ENCODE measurements at regions not wholly inside any gene's neighbourhood (a gene's known extent, or its start where the extent isn't known, plus 50 kb on each side); places are given as distances from the start of the nearest gene placed in this dataset.

GRCh38 chr3:163577271-163577670 lies 1501.0 kb downstream of the SI start:
- Histone ChIP-seq H3K27ac (no peak overlapping the region), H3K9me3 (no peaks in the 10 kb centered on the region), H3K27me3 (no peaks in the 10 kb centered on the region), H3K4me1 (no peaks in the 10 kb centered on the region), H3K4me3 (no peak overlapping the region), H3K36me3 (no peaks in the 10 kb centered on the region)
- no peak for TF ChIP-seq EP300 (IDR thresholded peaks at IDR 0.05)
- no peak for TF ChIP-seq POLR2AphosphoS5 (IDR thresholded peaks at IDR 0.05)
- no peak for TF ChIP-seq POLR2A (IDR thresholded peaks at IDR 0.05)
- no peak for TF ChIP-seq CTCF (IDR thresholded peaks at IDR 0.05)
- 71% methylated on average over 3 of the region's 3 CpGs; no CpG with 5 or more reads in 1 of the 2 donors for WGBS, 2 donors (ENCODE audit: low coverage in 1 of 2)
- ATAC-seq: no peak

GRCh38 chr3:163576314-163576713 lies 1502.0 kb downstream of the SI start:
- 33 to 60% methylated on average over 1 of the region's 1 CpG for WGBS, 2 donors (ENCODE audit: low coverage in 1 of 2)

DNA sequence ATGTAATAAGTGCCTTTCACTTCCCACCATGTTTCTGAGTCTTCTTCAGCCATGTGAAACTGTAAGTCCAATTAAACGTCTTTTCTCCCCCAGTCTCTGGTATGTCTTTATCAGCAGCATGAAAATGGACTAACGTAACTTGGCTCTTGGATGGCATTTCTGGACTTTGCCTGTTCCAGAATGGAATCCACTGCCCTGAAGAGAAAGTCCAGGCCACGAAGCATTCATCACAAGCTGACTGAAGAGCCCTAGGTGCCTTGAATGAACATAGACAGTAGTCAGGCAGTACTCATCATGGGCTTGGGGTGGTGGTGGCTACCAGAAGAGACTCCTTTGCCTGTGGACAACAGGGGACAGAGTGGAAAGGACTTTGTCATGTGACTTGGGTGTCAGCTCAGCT lies 1505.0 kb downstream of the SI start:
- WGBS, 2 donors (ENCODE audit: low coverage in 1 of 2): 61% methylated on average over 2 of the region's 3 CpGs; no CpG with 5 or more reads in 1 of the 2 donors
- Histone ChIP-seq H3K4me1 (no peaks in the 10 kb centered on the region), H3K4me3 (no peak overlapping the region), H3K27ac (no peak overlapping the region), H3K27me3 (no peaks in the 10 kb centered on the region), H3K9me3 (no peaks in the 10 kb centered on the region), H3K36me3 (no peaks in the 10 kb centered on the region)
- no peak for TF ChIP-seq POLR2AphosphoS5 (IDR thresholded peaks at IDR 0.05)
- TF ChIP-seq POLR2A (IDR thresholded peaks at IDR 0.05): no peak
- no peak for TF ChIP-seq EP300 (IDR thresholded peaks at IDR 0.05)
- no peak for TF ChIP-seq CTCF (IDR thresholded peaks at IDR 0.05)
- ATAC-seq: no peak

More at GRCh38 chr3:163576314-163576713, 1502.0 kb downstream of the SI start:
- Histone ChIP-seq H3K4me3 (no peak overlapping the region), H3K4me1 (no peaks in the 10 kb centered on the region), H3K36me3 (no peaks in the 10 kb centered on the region), H3K27ac (no peak overlapping the region), H3K27me3 (no peaks in the 10 kb centered on the region), H3K9me3 (no peaks in the 10 kb centered on the region)
- TF ChIP-seq POLR2AphosphoS5 (IDR thresholded peaks at IDR 0.05) (no peak), POLR2A (IDR thresholded peaks at IDR 0.05) (no peak), CTCF (IDR thresholded peaks at IDR 0.05) (no peak), EP300 (IDR thresholded peaks at IDR 0.05) (no peak)
- no peak for ATAC-seq

GRCh38 chr3:163572856-163573255 lies 1505.4 kb downstream of the SI start:
- H3K36me3 ChIP-seq: no peaks in the 10 kb centered on the region
- no peak for ATAC-seq
- H3K27ac ChIP-seq: no peak overlapping the region
- no peaks in the 10 kb centered on the region for H3K9me3 ChIP-seq
- no peak for TF ChIP-seq POLR2A (IDR thresholded peaks at IDR 0.05)
- no peak for TF ChIP-seq POLR2AphosphoS5 (IDR thresholded peaks at IDR 0.05)
- no peak for TF ChIP-seq EP300 (IDR thresholded peaks at IDR 0.05)
- TF ChIP-seq CTCF (IDR thresholded peaks at IDR 0.05): no peak
- no peaks in the 10 kb centered on the region for H3K4me1 ChIP-seq
- no peaks in the 10 kb centered on the region for H3K27me3 ChIP-seq
- WGBS, 2 donors (ENCODE audit: low coverage in 1 of 2): 40% methylated on average over 1 of the region's 1 CpG
- H3K4me3 ChIP-seq: no peak overlapping the region

DNA sequence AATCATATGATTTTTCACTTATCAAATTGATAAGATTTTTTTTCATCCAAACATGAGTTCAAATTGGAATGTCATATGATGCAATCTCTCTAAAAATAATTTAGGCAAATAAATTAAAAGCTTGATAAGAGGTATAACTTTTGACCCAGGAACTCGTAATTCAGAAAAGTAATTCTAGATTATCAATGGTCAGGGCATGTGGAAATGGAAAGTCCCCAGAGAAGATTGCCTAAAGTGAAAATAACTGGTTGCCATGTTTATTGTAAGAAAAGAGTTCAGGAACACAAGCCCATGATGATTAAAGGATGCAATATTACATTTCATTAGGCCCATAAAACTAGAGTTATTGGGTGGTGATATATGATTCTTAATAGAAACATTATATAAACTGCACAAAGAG lies 1514.8 kb downstream of the SI start:
- Histone ChIP-seq H3K27ac (no peak overlapping the region), H3K36me3 (no peaks in the 10 kb centered on the region), H3K4me3 (no peak overlapping the region), H3K9me3 (no peaks in the 10 kb centered on the region), H3K4me1 (no peaks in the 10 kb centered on the region), H3K27me3 (no peaks in the 10 kb centered on the region)
- ATAC-seq: no peak
- no peak for TF ChIP-seq POLR2AphosphoS5 (IDR thresholded peaks at IDR 0.05)
- no peak for TF ChIP-seq CTCF (IDR thresholded peaks at IDR 0.05)
- no peak for TF ChIP-seq POLR2A (IDR thresholded peaks at IDR 0.05)
- no peak for TF ChIP-seq EP300 (IDR thresholded peaks at IDR 0.05)
- WGBS, 2 donors (ENCODE audit: low coverage in 1 of 2): 50 to 83% methylated on average over 1 of the region's 1 CpG

All from gastroesophageal sphincter (tissue), 4 donors.